MCF 10A (cell line): ENCODE measurements at regions not wholly inside any gene's neighbourhood (a gene's known extent, or its start where the extent isn't known, plus 50 kb on each side); places are given as distances from the start of the nearest gene placed in this dataset.
A peak's percentile ranks its signal among the peaks of the same experiment; 100 is the strongest.

ENCODE experiments used
- BruUV-seq: library from RNA; stranded (reverse); fragments of 400-500 nt; replicated peaks from 2 replicates; lab custom pipeline; 2021; lab: Mats Ljungman, UMichigan
- CTCF ChIA-PET: fragments of 300-600 bp; sonication (Branson Sonifier 250); formaldehyde crosslinking; extraction: SDS; loops from one replicate; lab custom pipeline; 2021; ENCODE audit warnings: antibody characterized with exemption, inconsistent platforms; lab: Yijun Ruan, JAX
- POLR2A ChIA-PET: fragments of 300-600, 350-650 bp; sonication (Branson Sonifier 250); formaldehyde crosslinking; extraction: SDS; loops from one replicate; lab custom pipeline; 2020; ENCODE audit warnings: antibody characterized with exemption, inconsistent platforms; lab: Yijun Ruan, JAX
- DNase-seq: peaks from one replicate; pipeline ENCODE4 v3.0.0-alpha.2; 2018; ENCODE audit not compliant: unreplicated experiment
- H3K27ac Mint-ChIP-seq: one replicate; pipeline ENCODE4 v1.8.0; 2022; ENCODE audit warnings: mild to moderate bottlenecking, low read depth, mixed read lengths; ENCODE audit not compliant: unreplicated experiment
- H3K27me3 Mint-ChIP-seq: one replicate; pipeline ENCODE4 v1.8.0; 2022; ENCODE audit warnings: mixed read lengths; ENCODE audit not compliant: insufficient read depth, unreplicated experiment
- H3K36me3 Mint-ChIP-seq: one replicate; pipeline ENCODE4 v1.8.0; 2022; ENCODE audit warnings: mild to moderate bottlenecking, moderate library complexity, mixed read lengths; ENCODE audit not compliant: insufficient read depth, unreplicated experiment
- H3K4me1 Mint-ChIP-seq: one replicate; pipeline ENCODE4 v1.8.0; 2022; ENCODE audit warnings: mixed read lengths; ENCODE audit not compliant: insufficient read depth, unreplicated experiment
- H3K4me3 Mint-ChIP-seq: one replicate; pipeline ENCODE4 v1.8.0; 2022; ENCODE audit warnings: mild to moderate bottlenecking, moderate library complexity, mixed read lengths; ENCODE audit not compliant: unreplicated experiment
- H3K9me3 Mint-ChIP-seq: one replicate; pipeline ENCODE4 v1.8.0; 2022; ENCODE audit warnings: mixed read lengths; ENCODE audit not compliant: unreplicated experiment
- CTCF ChIP-seq: fragments of 200-600 bp; IDR thresholded peaks from one replicate; pipeline ENCODE4 v1.8.0; 2022; ENCODE audit warnings: antibody characterized with exemption, mild to moderate bottlenecking; ENCODE audit not compliant: unreplicated experiment
- intact Hi-C: fragments of 100-400 bp; cut with micrococcal nuclease; formaldehyde crosslinking; loops from 2 replicates; pipeline ENCODE4 v1.14.1; 2022

- no peak overlapping the region for H3K27ac Mint-ChIP-seq
- H3K27me3 Mint-ChIP-seq = no peaks in the 10 kb centered on the region
- H3K4me1 Mint-ChIP-seq = no peaks in the 10 kb centered on the region
- H3K4me3 Mint-ChIP-seq = no peak overlapping the region
- CTCF ChIA-PET = no interaction called here
- peaks cover 19% of the 10 kb centered on the region for H3K9me3 Mint-ChIP-seq
- no peak for DNase-seq
- no peaks in the 10 kb centered on the region for H3K36me3 Mint-ChIP-seq
- no peak for TF ChIP-seq CTCF
- POLR2A ChIA-PET = no interaction called here
- intact Hi-C loops = no loop called here
- BruUV-seq = no TSS peak
These were observed 177.1 kb downstream of the FGF13 start for GRCh38 chrX:138534410-138534809.

GRCh38 chrX:138519296-138519695, 192.2 kb downstream of the FGF13 start:
- H3K27ac Mint-ChIP-seq = no peak overlapping the region
- H3K9me3 Mint-ChIP-seq = peaks cover 18% of the 10 kb centered on the region
- H3K4me3 Mint-ChIP-seq = no peak overlapping the region
- no TSS peak for BruUV-seq
- CTCF ChIA-PET = interaction anchor here (0.6 kb wide), 1 partner anchor 1320 kb away, joined by 4 read pairs; no protein-coding TSS in a partner anchor
- no peaks in the 10 kb centered on the region for H3K27me3 Mint-ChIP-seq
- no peak for TF ChIP-seq CTCF
- peak; percentile 18 for DNase-seq
- POLR2A ChIA-PET = interaction anchor here (1.1 kb wide), 1 partner anchor 15 kb away, joined by 5 read pairs; no protein-coding TSS in a partner anchor
- H3K4me1 Mint-ChIP-seq = no peaks in the 10 kb centered on the region
- no peaks in the 10 kb centered on the region for H3K36me3 Mint-ChIP-seq
- intact Hi-C loops = no loop called here

- CTCF ChIA-PET = interaction anchor here (0.6 kb wide), 1 partner anchor 113 kb away, joined by 4 read pairs; no protein-coding TSS in a partner anchor
These were observed 207.2 kb downstream of the FGF13 start for GRCh38 chrX:138504273-138504672.

GRCh38 chrX:138492371-138492770, 219.1 kb downstream of the FGF13 start:
- no peaks in the 10 kb centered on the region for H3K27me3 Mint-ChIP-seq
- H3K9me3 Mint-ChIP-seq = peaks cover 11% of the 10 kb centered on the region
- no TSS peak for BruUV-seq
- no peaks in the 10 kb centered on the region for H3K36me3 Mint-ChIP-seq
- no peak overlapping the region for H3K27ac Mint-ChIP-seq
- CTCF ChIA-PET = no interaction called here
- no peak overlapping the region for H3K4me3 Mint-ChIP-seq
- intact Hi-C loops = no loop called here
- no peak for DNase-seq
- no peaks in the 10 kb centered on the region for H3K4me1 Mint-ChIP-seq
- POLR2A ChIA-PET = no interaction called here
- no peak for TF ChIP-seq CTCF

More at GRCh38 chrX:138504273-138504672, 207.2 kb downstream of the FGF13 start:
- intact Hi-C loops = no loop called here
- POLR2A ChIA-PET = interaction anchor here (1.3 kb wide), 1 partner anchor 14 kb away, joined by 5 read pairs; no protein-coding TSS in a partner anchor
- TF ChIP-seq CTCF = no peak
- no TSS peak for BruUV-seq
- Mint-ChIP-seq H3K9me3 (peaks cover 49% of the 10 kb centered on the region), H3K36me3 (no peaks in the 10 kb centered on the region), H3K4me1 (no peaks in the 10 kb centered on the region), H3K27ac (no peak overlapping the region), H3K27me3 (no peaks in the 10 kb centered on the region), H3K4me3 (no peak overlapping the region)
- DNase-seq = no peak
